ENCODE measurements at regions not wholly inside any gene's neighbourhood (a gene's known extent, or its start where the extent isn't known, plus 50 kb on each side); places are given as distances from the start of the nearest gene placed in this dataset.
A peak's percentile ranks its signal among the peaks of the same experiment; 100 is the strongest.

- in situ Hi-C loops (cut with MboI; ENCODE audit: low pct_unique_long_range_greater_than_20kb in 2 of 9, low sequenced_read_pairs in 9 of 9, unreplicated experiment in 9 of 9), result no loop called here
- H3K4me1 ChIP-seq (replicated peaks in 1 of 2), result no peaks in the 10 kb centered on the region
- no peak overlapping the region for H3K27ac ChIP-seq
- no peak for ATAC-seq (replicated peaks in 6 of 8)
- 17 to 100% (median 36%) methylated on average over 1 to 4 of the region's 4 CpGs; no CpG with 5 or more reads in 1 of the 10 experiments for WGBS, 10 experiments
- no peak overlapping the region for H3K4me3 ChIP-seq
Measured at GRCh38 chr10:130579913-130580312, 443.7 kb downstream of the GLRX3 start.

GRCh38 chr10:130580975-130581374, 444.8 kb downstream of the GLRX3 start:
- Histone ChIP-seq H3K4me1 (replicated peaks in 1 of 2) (no peaks in the 10 kb centered on the region), H3K4me3 (no peak overlapping the region), H3K27ac (no peak overlapping the region)
- WGBS, 10 experiments, result 10 to 67% (median 48%) methylated on average over 1 to 4 of the region's 5 CpGs; no CpG with 5 or more reads in 5 of the 10 experiments
- ATAC-seq (replicated peaks in 6 of 8), result no peak
- in situ Hi-C loops (cut with MboI; ENCODE audit: low pct_unique_long_range_greater_than_20kb in 2 of 9, low sequenced_read_pairs in 9 of 9, unreplicated experiment in 9 of 9), result no loop called here

- no peak for ATAC-seq (replicated peaks in 6 of 8)
Measured at GRCh38 chr10:130587718-130588117, 451.5 kb downstream of the GLRX3 start.

GRCh38 chr10:130606001-130606405, 469.8 kb downstream of the GLRX3 start:
- Histone ChIP-seq H3K27ac (no peak overlapping the region), H3K4me3 (no peak overlapping the region), H3K4me1 (replicated peaks in 1 of 2) (no peaks in the 10 kb centered on the region)
- in situ Hi-C loops (cut with MboI; ENCODE audit: low pct_unique_long_range_greater_than_20kb in 2 of 9, low sequenced_read_pairs in 9 of 9, unreplicated experiment in 9 of 9), result no loop called here
- peak in 3 of 8 experiments; percentile 77 to 92 (median 90) for ATAC-seq (replicated peaks in 6 of 8)
- WGBS, 10 experiments, result 4 to 58% (median 33%) methylated on average over 3 to 9 of the region's 9 CpGs; no CpG with 5 or more reads in 3 of the 10 experiments

More at GRCh38 chr10:130587718-130588117, 451.5 kb downstream of the GLRX3 start:
- in situ Hi-C loops (cut with MboI; ENCODE audit: low pct_unique_long_range_greater_than_20kb in 2 of 9, low sequenced_read_pairs in 9 of 9, unreplicated experiment in 9 of 9), result no loop called here
- Histone ChIP-seq H3K27ac (no peak overlapping the region), H3K4me1 (replicated peaks in 1 of 2) (no peaks in the 10 kb centered on the region), H3K4me3 (no peak overlapping the region)
- 13 to 80% (median 40%) methylated on average over 1 to 3 of the region's 4 CpGs; no CpG with 5 or more reads in 3 of the 10 experiments for WGBS, 10 experiments

- ATAC-seq (replicated peaks in 6 of 8), result no peak
- in situ Hi-C loops (cut with MboI; ENCODE audit: low pct_unique_long_range_greater_than_20kb in 2 of 9, low sequenced_read_pairs in 9 of 9, unreplicated experiment in 9 of 9), result no loop called here
- Histone ChIP-seq H3K27ac (no peak overlapping the region), H3K4me3 (no peak overlapping the region), H3K4me1 (replicated peaks in 1 of 2) (no peaks in the 10 kb centered on the region)
- 7 to 100% (median 45%) methylated on average over 1 to 9 of the region's 9 CpGs for WGBS, 10 experiments
Measured at GRCh38 chr10:130607366-130607765, 471.2 kb downstream of the GLRX3 start.

- in situ Hi-C loops (cut with MboI; ENCODE audit: low pct_unique_long_range_greater_than_20kb in 2 of 9, low sequenced_read_pairs in 9 of 9, unreplicated experiment in 9 of 9), result no loop called here
- H3K27ac ChIP-seq, result no peak overlapping the region
- no peaks in the 10 kb centered on the region for H3K4me1 ChIP-seq (replicated peaks in 1 of 2)
- ATAC-seq (replicated peaks in 6 of 8), result no peak
- no peak overlapping the region for H3K4me3 ChIP-seq
- WGBS, 10 experiments, result 0 to 100% (median 24%) methylated on average over 1 to 4 of the region's 5 CpGs; no CpG with 5 or more reads in 3 of the 10 experiments
Measured at GRCh38 chr10:130611239-130611638, 475.0 kb downstream of the GLRX3 start.

GRCh38 chr10:130615457-130615856, 479.3 kb downstream of the GLRX3 start:
- H3K27ac ChIP-seq, result no peak overlapping the region
- in situ Hi-C loops (cut with MboI; ENCODE audit: low pct_unique_long_range_greater_than_20kb in 2 of 9, low sequenced_read_pairs in 9 of 9, unreplicated experiment in 9 of 9), result no loop called here
- peak in 1 of 8 experiments; percentile 54 for ATAC-seq (replicated peaks in 6 of 8)
- H3K4me3 ChIP-seq, result no peak overlapping the region
- no peaks in the 10 kb centered on the region for H3K4me1 ChIP-seq (replicated peaks in 1 of 2)
- WGBS, 10 experiments, result 0 to 45% (median 20%) methylated on average over 1 to 4 of the region's 4 CpGs; no CpG with 5 or more reads in 3 of the 10 experiments

GRCh38 chr10:130617985-130618384, 481.8 kb downstream of the GLRX3 start:
- WGBS, 10 experiments, result 0 to 75% (median 67%) methylated on average over 1 of the region's 1 CpG; no CpG with 5 or more reads in 7 of the 10 experiments
- in situ Hi-C loops (cut with MboI; ENCODE audit: low pct_unique_long_range_greater_than_20kb in 2 of 9, low sequenced_read_pairs in 9 of 9, unreplicated experiment in 9 of 9), result no loop called here

GRCh38 chr10:130618647-130619046, 482.5 kb downstream of the GLRX3 start:
- WGBS, 10 experiments, result 0 to 100% (median 59%) methylated on average over 1 to 2 of the region's 2 CpGs
- no peak overlapping the region for H3K4me3 ChIP-seq
- ATAC-seq (replicated peaks in 6 of 8), result peak in 1 of 8 experiments; percentile 29
- in situ Hi-C loops (cut with MboI; ENCODE audit: low pct_unique_long_range_greater_than_20kb in 2 of 9, low sequenced_read_pairs in 9 of 9, unreplicated experiment in 9 of 9), result no loop called here
- no peaks in the 10 kb centered on the region for H3K4me1 ChIP-seq (replicated peaks in 1 of 2)
- no peak overlapping the region for H3K27ac ChIP-seq

More at GRCh38 chr10:130617985-130618384, 481.8 kb downstream of the GLRX3 start:
- Histone ChIP-seq H3K4me3 (no peak overlapping the region), H3K4me1 (replicated peaks in 1 of 2) (no peaks in the 10 kb centered on the region), H3K27ac (no peak overlapping the region)
- peak in 1 of 8 experiments; percentile 81 for ATAC-seq (replicated peaks in 6 of 8)

- no peak overlapping the region for H3K4me3 ChIP-seq
- H3K4me1 ChIP-seq (replicated peaks in 1 of 2), result no peaks in the 10 kb centered on the region
- H3K27ac ChIP-seq, result no peak overlapping the region
- in situ Hi-C loops (cut with MboI; ENCODE audit: low pct_unique_long_range_greater_than_20kb in 2 of 9, low sequenced_read_pairs in 9 of 9, unreplicated experiment in 9 of 9), result no loop called here
- ATAC-seq (replicated peaks in 6 of 8), result no peak
- 5 to 76% (median 39%) methylated on average over 3 to 7 of the region's 8 CpGs; no CpG with 5 or more reads in 1 of the 10 experiments for WGBS, 10 experiments
Measured at GRCh38 chr10:130621231-130621775, 485.1 kb downstream of the GLRX3 start.

GRCh38 chr10:130623680-130624267, 487.6 kb downstream of the GLRX3 start:
- 0 to 67% (median 33%) methylated on average over 1 of the region's 4 CpGs; no CpG with 5 or more reads in 6 of the 10 experiments for WGBS, 10 experiments
- H3K4me3 ChIP-seq, result no peak overlapping the region
- ATAC-seq (replicated peaks in 6 of 8), result peak in 2 of 8 experiments; percentile 58 to 61
- H3K4me1 ChIP-seq (replicated peaks in 1 of 2), result no peaks in the 10 kb centered on the region
- in situ Hi-C loops (cut with MboI; ENCODE audit: low pct_unique_long_range_greater_than_20kb in 2 of 9, low sequenced_read_pairs in 9 of 9, unreplicated experiment in 9 of 9), result no loop called here
- H3K27ac ChIP-seq, result no peak overlapping the region

GRCh38 chr10:130627346-130628045, 491.3 kb downstream of the GLRX3 start:
- ATAC-seq (replicated peaks in 6 of 8), result no peak
- 0 to 96% (median 60%) methylated on average over 1 to 3 of the region's 3 CpGs; no CpG with 5 or more reads in 1 of the 10 experiments for WGBS, 10 experiments
- H3K4me3 ChIP-seq, result no peak overlapping the region

GRCh38 chr10:130630135-130630534, 493.9 kb downstream of the GLRX3 start:
- WGBS, 10 experiments, result 0 to 100% (median 69%) methylated on average over 1 to 2 of the region's 2 CpGs; no CpG with 5 or more reads in 3 of the 10 experiments
- in situ Hi-C loops (cut with MboI; ENCODE audit: low pct_unique_long_range_greater_than_20kb in 2 of 9, low sequenced_read_pairs in 9 of 9, unreplicated experiment in 9 of 9), result no loop called here
- H3K4me1 ChIP-seq (replicated peaks in 1 of 2), result peaks cover 0 to 14% of the 10 kb centered on the region in 2 donors
- H3K27ac ChIP-seq, result no peak overlapping the region
- H3K4me3 ChIP-seq, result no peak overlapping the region
- ATAC-seq (replicated peaks in 6 of 8), result no peak

More at GRCh38 chr10:130627346-130628045, 491.3 kb downstream of the GLRX3 start:
- no peak overlapping the region for H3K27ac ChIP-seq
- peaks cover 0 to 13% of the 10 kb centered on the region in 2 donors for H3K4me1 ChIP-seq (replicated peaks in 1 of 2)
- in situ Hi-C loops (cut with MboI; ENCODE audit: low pct_unique_long_range_greater_than_20kb in 2 of 9, low sequenced_read_pairs in 9 of 9, unreplicated experiment in 9 of 9), result no loop called here
